Activated B cell treated with CpG ODN at 0.5 μM for 24 hours (primary cell): ENCODE measurements at regions not wholly inside any gene's neighbourhood (a gene's known extent, or its start where the extent isn't known, plus 50 kb on each side); places are given as distances from the start of the nearest gene placed in this dataset.

Experiments used
- ATAC-seq: fragments of 200-7000 bp; cut with Tn5 transposase; one replicate; pipeline ENCODE4 v1.10.0; 2021; ENCODE audit warnings: low read depth, mild to moderate bottlenecking, moderate library complexity
- CTCF ChIA-PET: fragments of 350-600 bp; sonication (Branson Sonifier 250); formaldehyde crosslinking; loops from one replicate; lab custom pipeline; 2021; ENCODE audit warnings: antibody characterized with exemption; lab: Charles Lee
- POLR2A ChIA-PET: fragments of 350-600 bp; sonication (Branson Sonifier 250); formaldehyde crosslinking; loops from one replicate; lab custom pipeline; 2021; ENCODE audit warnings: antibody characterized with exemption; lab: Charles Lee
- DNase-seq: peaks from one replicate; pipeline ENCODE4 v3.0.0; 2022
- H3K27ac Mint-ChIP-seq: one replicate; pipeline ENCODE4 v1.8.0; 2020; ENCODE audit warnings: mixed read lengths
- H3K27me3 Mint-ChIP-seq: one replicate; pipeline ENCODE4 v1.8.0; 2021; ENCODE audit warnings: mixed read lengths
- H3K36me3 Mint-ChIP-seq: one replicate; pipeline ENCODE4 v1.8.0; 2021; ENCODE audit warnings: low read depth, mixed read lengths
- H3K4me1 Mint-ChIP-seq: one replicate; pipeline ENCODE4 v1.8.0; 2021; ENCODE audit warnings: mixed read lengths
- H3K4me3 Mint-ChIP-seq: one replicate; pipeline ENCODE4 v1.8.0; 2020; ENCODE audit warnings: mild to moderate bottlenecking, mixed read lengths
- H3K9me3 Mint-ChIP-seq: one replicate; pipeline ENCODE4 v1.8.0; 2020; ENCODE audit warnings: mixed read lengths
- intact Hi-C: fragments of 100-400 bp; cut with micrococcal nuclease; formaldehyde crosslinking; loops from one replicate; pipeline ENCODE4 v1.15.1; 2024
- TF ChIP-seq, protein P1 (sequence below): fragments of 200-600 bp; IDR thresholded peaks from one replicate; pipeline ENCODE4 v1.8.0; 2022; ENCODE audit warnings: antibody characterized with exemption, mild to moderate bottlenecking

DNA sequence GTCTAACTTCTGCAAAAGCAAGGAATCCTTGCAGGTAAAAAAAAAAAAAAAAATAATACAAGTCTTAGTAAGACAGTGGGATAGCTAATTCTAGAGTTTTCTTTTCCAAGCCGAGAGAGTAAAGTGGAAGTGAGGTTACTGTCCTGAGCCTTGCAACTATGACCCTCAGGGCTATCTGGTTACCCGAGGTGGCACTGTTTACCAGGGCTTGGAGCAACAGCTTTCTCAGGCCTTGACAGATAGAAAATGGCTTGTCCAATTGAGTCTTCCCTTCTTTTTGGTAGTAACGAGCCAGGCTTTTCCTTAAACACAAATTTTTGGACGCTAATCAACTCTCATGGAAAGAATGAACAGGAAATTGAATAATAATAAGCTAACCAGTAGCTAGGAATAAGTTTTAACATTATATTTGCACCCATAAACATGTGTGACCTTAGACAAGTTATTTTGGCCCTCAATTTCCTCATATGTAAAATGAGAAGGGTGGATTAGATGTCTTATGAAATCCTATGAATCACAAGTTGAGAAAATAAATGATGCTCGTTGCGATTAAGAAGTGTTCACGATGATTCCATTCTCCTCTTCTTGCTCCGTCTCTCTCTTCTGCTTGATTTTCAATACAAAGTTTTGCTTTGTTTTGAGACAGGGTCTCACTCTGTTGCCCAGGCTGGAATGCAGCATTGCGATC, 236.9 kb upstream of the KBTBD8 start:
- intact Hi-C loops, result no loop called here
- H3K27ac Mint-ChIP-seq, result no peak overlapping the region
- DNase-seq, result no peak
- H3K4me1 Mint-ChIP-seq, result no peaks in the 10 kb centered on the region
- no peak for ATAC-seq
- TF ChIP-seq, protein P1, sequence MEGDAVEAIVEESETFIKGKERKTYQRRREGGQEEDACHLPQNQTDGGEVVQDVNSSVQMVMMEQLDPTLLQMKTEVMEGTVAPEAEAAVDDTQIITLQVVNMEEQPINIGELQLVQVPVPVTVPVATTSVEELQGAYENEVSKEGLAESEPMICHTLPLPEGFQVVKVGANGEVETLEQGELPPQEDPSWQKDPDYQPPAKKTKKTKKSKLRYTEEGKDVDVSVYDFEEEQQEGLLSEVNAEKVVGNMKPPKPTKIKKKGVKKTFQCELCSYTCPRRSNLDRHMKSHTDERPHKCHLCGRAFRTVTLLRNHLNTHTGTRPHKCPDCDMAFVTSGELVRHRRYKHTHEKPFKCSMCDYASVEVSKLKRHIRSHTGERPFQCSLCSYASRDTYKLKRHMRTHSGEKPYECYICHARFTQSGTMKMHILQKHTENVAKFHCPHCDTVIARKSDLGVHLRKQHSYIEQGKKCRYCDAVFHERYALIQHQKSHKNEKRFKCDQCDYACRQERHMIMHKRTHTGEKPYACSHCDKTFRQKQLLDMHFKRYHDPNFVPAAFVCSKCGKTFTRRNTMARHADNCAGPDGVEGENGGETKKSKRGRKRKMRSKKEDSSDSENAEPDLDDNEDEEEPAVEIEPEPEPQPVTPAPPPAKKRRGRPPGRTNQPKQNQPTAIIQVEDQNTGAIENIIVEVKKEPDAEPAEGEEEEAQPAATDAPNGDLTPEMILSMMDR, result no peak
- peaks cover 9% of the 10 kb centered on the region for H3K9me3 Mint-ChIP-seq
- H3K27me3 Mint-ChIP-seq, result peaks cover 2% of the 10 kb centered on the region
- CTCF ChIA-PET, result no interaction called here
- H3K36me3 Mint-ChIP-seq, result no peaks in the 10 kb centered on the region
- no peak overlapping the region for H3K4me3 Mint-ChIP-seq
- POLR2A ChIA-PET, result no interaction called here

DNA sequence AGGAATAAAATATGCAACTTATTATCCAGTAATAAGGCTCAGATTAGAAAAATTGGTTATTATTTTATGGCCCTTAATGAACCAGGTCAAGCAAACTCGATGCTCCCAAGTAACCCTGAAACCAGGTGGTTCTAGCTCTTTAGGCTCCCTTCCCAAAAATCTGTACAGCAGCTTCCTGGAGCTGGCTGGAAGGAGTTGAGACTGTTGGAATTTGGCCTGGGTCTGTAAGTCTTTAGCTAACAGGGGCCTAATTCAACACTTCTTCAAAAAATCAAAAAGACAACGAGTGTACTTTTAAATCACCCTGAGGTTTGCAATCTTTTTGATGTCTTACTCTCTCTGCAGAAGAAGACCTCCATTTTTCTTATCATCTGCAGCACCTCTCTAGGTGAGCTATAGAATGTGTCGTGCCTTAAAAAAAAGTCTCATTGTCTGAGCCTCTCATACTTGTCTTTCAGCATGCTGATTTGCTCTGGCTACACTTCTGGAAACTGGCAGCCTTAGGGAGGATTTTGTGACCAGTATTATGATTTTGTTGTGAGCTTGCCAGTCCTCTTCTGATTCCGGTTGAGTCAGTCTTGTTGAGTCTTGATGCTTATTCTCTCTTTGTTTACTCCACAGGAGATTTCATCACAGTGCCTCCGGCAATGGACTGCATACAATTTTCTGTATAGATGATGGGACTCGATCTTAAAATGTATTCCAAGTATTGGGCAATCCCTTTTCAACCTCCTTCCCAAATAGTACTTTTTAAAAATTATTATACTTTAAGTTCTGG, 235.0 kb upstream of the KBTBD8 start:
- ChIA-PET POLR2A (no interaction called here), CTCF (no interaction called here)
- TF ChIP-seq, protein P1, result no peak
- Mint-ChIP-seq H3K4me1 (no peaks in the 10 kb centered on the region), H3K9me3 (peaks cover 9% of the 10 kb centered on the region), H3K27me3 (peaks cover 2% of the 10 kb centered on the region), H3K36me3 (no peaks in the 10 kb centered on the region), H3K4me3 (no peak overlapping the region), H3K27ac (no peak overlapping the region)
- DNase-seq (no peak), ATAC-seq (no peak)
- intact Hi-C loops, result no loop called here

DNA sequence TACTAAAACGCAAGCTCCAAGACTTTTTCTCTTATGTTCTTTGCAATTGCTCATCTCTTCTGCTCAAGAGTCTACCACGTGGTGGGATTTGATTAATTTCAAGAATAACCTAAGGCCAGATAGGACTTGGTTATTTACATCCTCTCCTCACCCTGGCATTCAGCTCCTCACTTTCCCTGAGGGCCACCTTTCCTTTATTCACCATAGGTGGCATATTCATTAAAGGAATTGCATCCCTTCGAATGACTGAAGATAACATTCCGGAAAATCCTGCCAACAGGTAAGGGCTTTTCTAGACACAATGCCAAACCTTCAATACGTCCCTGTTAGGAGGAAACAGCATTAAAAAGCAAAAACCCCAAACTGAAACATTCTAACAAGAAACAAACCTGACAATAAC, 220.0 kb upstream of the KBTBD8 start:
- DNase-seq, result no peak
- ATAC-seq, result no peak
- POLR2A ChIA-PET, result no interaction called here
- intact Hi-C loops, result no loop called here
- Mint-ChIP-seq H3K4me1 (no peaks in the 10 kb centered on the region), H3K27me3 (peaks cover 10% of the 10 kb centered on the region), H3K9me3 (no peaks in the 10 kb centered on the region), H3K36me3 (no peaks in the 10 kb centered on the region), H3K4me3 (no peak overlapping the region), H3K27ac (no peak overlapping the region)
- CTCF ChIA-PET, result no interaction called here
- TF ChIP-seq, protein P1, result no peak

DNA sequence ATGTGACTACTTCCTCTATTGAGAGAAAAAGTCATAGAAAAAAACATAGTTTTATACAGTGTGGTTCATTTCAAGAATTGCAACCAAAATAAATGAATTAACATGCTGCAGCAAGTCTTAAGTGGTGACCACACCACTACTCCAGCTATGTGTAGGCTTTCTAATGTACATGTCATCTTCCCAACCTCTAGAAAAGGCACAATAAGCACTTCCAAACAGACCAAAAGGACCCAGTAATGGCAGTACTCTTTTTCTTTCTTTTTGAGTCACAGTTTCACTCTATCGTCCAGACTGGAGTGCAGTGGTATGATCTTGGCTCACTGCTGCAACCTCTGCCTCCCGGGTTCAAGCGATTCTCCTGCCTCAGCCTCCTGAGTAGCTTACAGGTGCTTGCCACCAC, 219.3 kb upstream of the KBTBD8 start:
- ATAC-seq (no peak), DNase-seq (no peak)
- no peak overlapping the region for H3K27ac Mint-ChIP-seq

More for the DNA sequence above, 219.3 kb upstream of the KBTBD8 start:
- CTCF ChIA-PET, result no interaction called here
- no peaks in the 10 kb centered on the region for H3K4me1 Mint-ChIP-seq
- H3K27me3 Mint-ChIP-seq, result peaks cover 8% of the 10 kb centered on the region
- POLR2A ChIA-PET, result no interaction called here
- no peak overlapping the region for H3K4me3 Mint-ChIP-seq
- intact Hi-C loops, result no loop called here
- no peaks in the 10 kb centered on the region for H3K9me3 Mint-ChIP-seq
- TF ChIP-seq, protein P1, result no peak
- H3K36me3 Mint-ChIP-seq, result no peaks in the 10 kb centered on the region
